ENCODE measurements at regions not wholly inside any gene's neighbourhood (a gene's known extent, or its start where the extent isn't known, plus 50 kb on each side); places are given as distances from the start of the nearest gene placed in this dataset.

DNA sequence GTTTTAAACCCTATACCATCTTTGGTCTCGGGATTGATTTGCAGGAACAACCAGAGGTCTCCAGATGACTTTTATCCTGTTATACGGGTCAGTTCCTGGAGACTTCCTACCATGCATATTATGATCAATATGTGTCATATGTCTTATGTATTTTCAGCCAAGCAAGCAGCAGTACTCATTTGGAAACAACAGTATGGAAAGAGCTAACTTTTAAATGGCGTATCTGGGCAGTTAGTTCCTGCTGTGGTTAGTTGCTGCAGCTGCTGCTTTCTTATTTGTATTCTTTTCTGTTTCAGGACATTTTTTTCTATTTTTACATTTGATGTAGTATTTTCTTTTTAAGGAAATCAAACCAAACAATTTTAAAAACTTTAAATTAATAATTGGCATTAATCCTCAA is 207.5 kb downstream of the MANEA start:
- TF ChIP-seq POLR2A (IDR thresholded peaks at IDR 0.05) = no peak
- TF ChIP-seq, protein P1, sequence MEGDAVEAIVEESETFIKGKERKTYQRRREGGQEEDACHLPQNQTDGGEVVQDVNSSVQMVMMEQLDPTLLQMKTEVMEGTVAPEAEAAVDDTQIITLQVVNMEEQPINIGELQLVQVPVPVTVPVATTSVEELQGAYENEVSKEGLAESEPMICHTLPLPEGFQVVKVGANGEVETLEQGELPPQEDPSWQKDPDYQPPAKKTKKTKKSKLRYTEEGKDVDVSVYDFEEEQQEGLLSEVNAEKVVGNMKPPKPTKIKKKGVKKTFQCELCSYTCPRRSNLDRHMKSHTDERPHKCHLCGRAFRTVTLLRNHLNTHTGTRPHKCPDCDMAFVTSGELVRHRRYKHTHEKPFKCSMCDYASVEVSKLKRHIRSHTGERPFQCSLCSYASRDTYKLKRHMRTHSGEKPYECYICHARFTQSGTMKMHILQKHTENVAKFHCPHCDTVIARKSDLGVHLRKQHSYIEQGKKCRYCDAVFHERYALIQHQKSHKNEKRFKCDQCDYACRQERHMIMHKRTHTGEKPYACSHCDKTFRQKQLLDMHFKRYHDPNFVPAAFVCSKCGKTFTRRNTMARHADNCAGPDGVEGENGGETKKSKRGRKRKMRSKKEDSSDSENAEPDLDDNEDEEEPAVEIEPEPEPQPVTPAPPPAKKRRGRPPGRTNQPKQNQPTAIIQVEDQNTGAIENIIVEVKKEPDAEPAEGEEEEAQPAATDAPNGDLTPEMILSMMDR (IDR thresholded peaks at IDR 0.05) = no peak

Measured in adrenal gland (tissue), 5 donors.